GM12878 (cell line): ENCODE measurements at regions not wholly inside any gene's neighbourhood (a gene's known extent, or its start where the extent isn't known, plus 50 kb on each side); places are given as distances from the start of the nearest gene placed in this dataset.

Experiments used
- ATAC-seq: fragments of 200-7000 bp; cut with Tn5 transposase; 3 replicates; pipeline ENCODE4 v1.9.1; 2020; ENCODE audit warnings: mild to moderate bottlenecking, moderate library complexity
- BruUV-seq: library from RNA; stranded (reverse); fragments of 400-500 nt; replicated peaks from 2 replicates; lab custom pipeline; 2021; lab: Mats Ljungman, UMichigan
- CTCF ChIA-PET: fragments of 300-600 bp; sonication (Branson Sonifier 250); formaldehyde crosslinking; extraction: SDS; loops from one replicate; lab custom pipeline; 2021; ENCODE audit warnings: inconsistent platforms; lab: Yijun Ruan, JAX
- POLR2A ChIA-PET: fragments of 350-600 bp; formaldehyde crosslinking; extraction: SDS; loops from one replicate; lab custom pipeline; 2021; ENCODE audit warnings: inconsistent platforms; lab: Charles Lee
- RAD21 ChIA-PET: fragments of 300-600 bp; sonication (Branson Sonifier 250); formaldehyde crosslinking; loops from one replicate; lab custom pipeline; 2023; ENCODE audit warnings: antibody characterized with exemption; ENCODE audit not compliant: unreplicated experiment; lab: Charles Lee
- SMC1A ChIA-PET: fragments of 300-600 bp; sonication (Branson Sonifier 250); formaldehyde crosslinking; loops from one replicate; lab custom pipeline; 2023; ENCODE audit not compliant: unreplicated experiment, uncharacterized antibody; lab: Charles Lee
- DNase-seq: peaks from one replicate; pipeline ENCODE4 v3.0.0-alpha.2; 2011; ENCODE audit warnings: low read depth, low spot score
- FAIRE-seq: peaks from 3 replicates; lab custom pipeline; 2011; peaks lifted over from hg19 to GRCh38; lab: Jason Lieb, UNC
- H2AFZ ChIP-seq: 2 replicates; pipeline ENCODE4 v1.6.0; 2011; ENCODE audit warnings: low read depth, low read length, control low read depth; ENCODE audit not compliant: control insufficient read depth
- H3K27ac ChIP-seq: 2 replicates; pipeline ENCODE4 v1.5.1; 2011; ENCODE audit warnings: control low read depth; ENCODE audit not compliant: control insufficient read depth, insufficient read depth
- H3K27me3 ChIP-seq, 2 experiments: replicated peaks in 1 of 2; 2 replicates each; pipeline versions ENCODE4 v1.6.0 to v1.6.1; 2011; ENCODE audit warnings: low read length in 1 of 2; ENCODE audit not compliant: control insufficient read depth in 2 of 2, insufficient read depth in 2 of 2
- H3K36me3 ChIP-seq, 2 experiments: 2 replicates each; pipeline ENCODE4 v1.5.1; 2011; ENCODE audit warnings: low read length in 1 of 2; ENCODE audit not compliant: control insufficient read depth in 2 of 2, insufficient read depth in 2 of 2
- H3K4me1 ChIP-seq: 2 replicates; pipeline ENCODE4 v1.6.1; 2011; ENCODE audit warnings: mild to moderate bottlenecking, low read length, moderate library complexity, mixed read lengths; ENCODE audit not compliant: control insufficient read depth, insufficient read depth
- H3K4me2 ChIP-seq: 2 replicates; pipeline ENCODE4 v1.6.0; 2011; ENCODE audit warnings: control low read depth; ENCODE audit not compliant: control insufficient read depth, insufficient read depth
- H3K4me3 ChIP-seq: fragments of 200-600 bp; sonication (generic); 2 replicates; pipeline ENCODE4 v1.5.1; 2016
- H3K79me2 ChIP-seq: 2 replicates; pipeline ENCODE4 v1.6.0; 2011; ENCODE audit warnings: low read length; ENCODE audit not compliant: control insufficient read depth, insufficient read depth
- H3K9ac ChIP-seq: 2 replicates; pipeline ENCODE4 v1.8.0; 2011; ENCODE audit warnings: low read length, control low read depth, mixed read lengths; ENCODE audit not compliant: control insufficient read depth, insufficient read depth
- H3K9me3 ChIP-seq: replicated peaks from 3 replicates; pipeline ENCODE4 v1.5.1; 2011; ENCODE audit warnings: mild to moderate bottlenecking, low read length; ENCODE audit not compliant: control insufficient read depth, insufficient read depth
- H4K20me1 ChIP-seq: 2 replicates; pipeline ENCODE4 v1.6.0; 2011; ENCODE audit not compliant: control insufficient read depth, insufficient read depth
- NRF1 ChIP-seq: conservative IDR thresholded peaks from 2 replicates; pipeline ENCODE4 v1.6.1; 2011; ENCODE audit warnings: mild to moderate bottlenecking, low read depth, low read length, improper control_type of control experiment
- POLR2A ChIP-seq: IDR thresholded peaks from 2 replicates; pipeline ENCODE4 v1.6.1; 2011; ENCODE audit warnings: low read depth, mild to moderate bottlenecking, low read length
- RUNX3 ChIP-seq: IDR thresholded peaks from 2 replicates; pipeline ENCODE4 v1.6.1; 2012; ENCODE audit warnings: low read length, inconsistent platforms
- SMARCA5 ChIP-seq: fragments of 450-650 bp; IDR thresholded peaks from 2 replicates; pipeline ENCODE4 v1.6.1; 2017; ENCODE audit warnings: mild to moderate bottlenecking
- WGBS: methylation state at CpG from one replicate; pipeline ENCODE4 v1.1.6; 2016; ENCODE audit warnings: low lambda C conversion rate; ENCODE audit not compliant: insufficient replicate concordance, insufficient coverage; ENCODE audit errors: missing lambda C conversion rate; 5-methylcytosine and 5-hydroxymethylcytosine counted together
- in situ Hi-C: fragments of 300-500 bp; cut with MboI; formaldehyde crosslinking; loops from 9 replicates; pipeline ENCODE4 v1.14.3; 2018; ENCODE audit warnings: mixed read lengths
- intact Hi-C: fragments of 100-400 bp; cut with micrococcal nuclease; formaldehyde crosslinking; loops from one replicate; pipeline ENCODE4 v1.14.2; 2022; ENCODE audit not compliant: unreplicated experiment
- TF ChIP-seq, protein P1 (sequence below): fragments of 450-650 bp; IDR thresholded peaks from 2 replicates; pipeline ENCODE4 v1.6.1; 2017; ENCODE audit warnings: borderline replicate concordance
- TF ChIP-seq, protein P2 (sequence below): IDR thresholded peaks from 2 replicates; pipeline ENCODE4 v1.6.1; 2012; ENCODE audit warnings: improper control_type of control experiment, low read depth, low read length; ENCODE audit not compliant: insufficient replicate concordance

DNA sequence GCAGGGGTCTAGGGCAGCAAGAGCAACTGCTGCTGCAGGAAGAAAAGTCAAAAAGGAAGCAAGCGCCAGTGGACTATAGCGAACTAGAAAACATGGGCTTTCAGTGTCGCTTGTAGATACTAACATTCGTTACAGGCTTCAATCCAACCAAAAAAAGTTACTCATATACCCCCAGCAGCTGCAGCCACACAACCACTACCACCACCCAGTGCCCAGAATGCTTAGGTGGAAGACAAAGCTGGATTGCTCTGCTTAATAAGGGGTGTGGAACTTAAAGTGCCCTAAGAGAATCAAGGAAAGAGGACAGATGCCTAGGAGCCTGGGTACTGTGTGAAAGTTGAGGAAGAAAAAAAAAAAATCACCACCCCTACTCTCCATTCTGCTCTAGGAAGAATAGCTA, 203.6 kb downstream of the ELAVL2 start:
- RAD21 ChIA-PET, result interaction anchor here (0.7 to 2.5 kb wide), 2 partner anchors 21 to 78 kb away, joined by 3 to 8 read pairs; no protein-coding TSS in a partner anchor

More for the DNA sequence above, 203.6 kb downstream of the ELAVL2 start:
- Histone ChIP-seq H4K20me1 (no peaks in the 10 kb centered on the region), H3K4me2 (no peak overlapping the region), H3K9ac (no peak overlapping the region), H3K4me3 (no peak overlapping the region), H3K4me1 (no peaks in the 10 kb centered on the region), H3K27me3 (no peaks in the 10 kb centered on the region), H3K9me3 (no peaks in the 10 kb centered on the region), H3K36me3 (no peaks in the 10 kb centered on the region), H3K79me2 (no peaks in the 10 kb centered on the region)
- no peak for ATAC-seq
- no peak for FAIRE-seq
- in situ Hi-C loops, result no loop called here
- WGBS, result 44% methylated on average over 4 of the region's 4 CpGs
- DNase-seq, result no peak
- intact Hi-C loops, result no loop called here
- SMC1A ChIA-PET, result interaction anchor here (0.9 to 1.3 kb wide), 4 partner anchors 21 to 79 kb away, joined by 3 read pairs; no protein-coding TSS in a partner anchor
- POLR2A ChIA-PET, result no interaction called here
- TF ChIP-seq, protein P1, sequence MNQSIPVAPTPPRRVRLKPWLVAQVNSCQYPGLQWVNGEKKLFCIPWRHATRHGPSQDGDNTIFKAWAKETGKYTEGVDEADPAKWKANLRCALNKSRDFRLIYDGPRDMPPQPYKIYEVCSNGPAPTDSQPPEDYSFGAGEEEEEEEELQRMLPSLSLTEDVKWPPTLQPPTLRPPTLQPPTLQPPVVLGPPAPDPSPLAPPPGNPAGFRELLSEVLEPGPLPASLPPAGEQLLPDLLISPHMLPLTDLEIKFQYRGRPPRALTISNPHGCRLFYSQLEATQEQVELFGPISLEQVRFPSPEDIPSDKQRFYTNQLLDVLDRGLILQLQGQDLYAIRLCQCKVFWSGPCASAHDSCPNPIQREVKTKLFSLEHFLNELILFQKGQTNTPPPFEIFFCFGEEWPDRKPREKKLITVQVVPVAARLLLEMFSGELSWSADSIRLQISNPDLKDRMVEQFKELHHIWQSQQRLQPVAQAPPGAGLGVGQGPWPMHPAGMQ, result no peak
- TF ChIP-seq SMARCA5 (no peak), POLR2A (no peak), RUNX3 (no peak), NRF1 (no peak)
- TF ChIP-seq, protein P2, sequence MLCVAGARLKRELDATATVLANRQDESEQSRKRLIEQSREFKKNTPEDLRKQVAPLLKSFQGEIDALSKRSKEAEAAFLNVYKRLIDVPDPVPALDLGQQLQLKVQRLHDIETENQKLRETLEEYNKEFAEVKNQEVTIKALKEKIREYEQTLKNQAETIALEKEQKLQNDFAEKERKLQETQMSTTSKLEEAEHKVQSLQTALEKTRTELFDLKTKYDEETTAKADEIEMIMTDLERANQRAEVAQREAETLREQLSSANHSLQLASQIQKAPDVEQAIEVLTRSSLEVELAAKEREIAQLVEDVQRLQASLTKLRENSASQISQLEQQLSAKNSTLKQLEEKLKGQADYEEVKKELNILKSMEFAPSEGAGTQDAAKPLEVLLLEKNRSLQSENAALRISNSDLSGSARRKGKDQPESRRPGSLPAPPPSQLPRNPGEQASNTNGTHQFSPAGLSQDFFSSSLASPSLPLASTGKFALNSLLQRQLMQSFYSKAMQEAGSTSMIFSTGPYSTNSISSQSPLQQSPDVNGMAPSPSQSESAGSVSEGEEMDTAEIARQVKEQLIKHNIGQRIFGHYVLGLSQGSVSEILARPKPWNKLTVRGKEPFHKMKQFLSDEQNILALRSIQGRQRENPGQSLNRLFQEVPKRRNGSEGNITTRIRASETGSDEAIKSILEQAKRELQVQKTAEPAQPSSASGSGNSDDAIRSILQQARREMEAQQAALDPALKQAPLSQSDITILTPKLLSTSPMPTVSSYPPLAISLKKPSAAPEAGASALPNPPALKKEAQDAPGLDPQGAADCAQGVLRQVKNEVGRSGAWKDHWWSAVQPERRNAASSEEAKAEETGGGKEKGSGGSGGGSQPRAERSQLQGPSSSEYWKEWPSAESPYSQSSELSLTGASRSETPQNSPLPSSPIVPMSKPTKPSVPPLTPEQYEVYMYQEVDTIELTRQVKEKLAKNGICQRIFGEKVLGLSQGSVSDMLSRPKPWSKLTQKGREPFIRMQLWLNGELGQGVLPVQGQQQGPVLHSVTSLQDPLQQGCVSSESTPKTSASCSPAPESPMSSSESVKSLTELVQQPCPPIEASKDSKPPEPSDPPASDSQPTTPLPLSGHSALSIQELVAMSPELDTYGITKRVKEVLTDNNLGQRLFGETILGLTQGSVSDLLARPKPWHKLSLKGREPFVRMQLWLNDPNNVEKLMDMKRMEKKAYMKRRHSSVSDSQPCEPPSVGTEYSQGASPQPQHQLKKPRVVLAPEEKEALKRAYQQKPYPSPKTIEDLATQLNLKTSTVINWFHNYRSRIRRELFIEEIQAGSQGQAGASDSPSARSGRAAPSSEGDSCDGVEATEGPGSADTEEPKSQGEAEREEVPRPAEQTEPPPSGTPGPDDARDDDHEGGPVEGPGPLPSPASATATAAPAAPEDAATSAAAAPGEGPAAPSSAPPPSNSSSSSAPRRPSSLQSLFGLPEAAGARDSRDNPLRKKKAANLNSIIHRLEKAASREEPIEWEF, result no peak
- TF ChIP-seq, all 136 proteins: peak for 0
- Histone ChIP-seq H3K27ac (no peak overlapping the region), H2AFZ (no peak overlapping the region)
- CTCF ChIA-PET, result interaction anchor here (0.6 to 1.6 kb wide), 5 partner anchors 18 to 954 kb away, joined by 3 to 4 read pairs (median 3); no protein-coding TSS in a partner anchor
- BruUV-seq, result no TSS peak
